SK-N-SH treated with all-trans-retinoic acid at 6 μM for 48 hours (cell line): ENCODE measurements at regions not wholly inside any gene's neighbourhood (a gene's known extent, or its start where the extent isn't known, plus 50 kb on each side); places are given as distances from the start of the nearest gene placed in this dataset.

ENCODE experiments used
- ATAC-seq: fragments of 200-7000 bp; cut with Tn5 transposase; 3 replicates; pipeline ENCODE4 v1.9.1; 2020; ENCODE audit warnings: mild to moderate bottlenecking, moderate library complexity
- ARNTL ChIP-seq: fragments of 450-650 bp; formaldehyde crosslinking; IDR thresholded peaks from 2 replicates; pipeline ENCODE4 v1.5.0; 2020; ENCODE audit warnings: low read depth, mild to moderate bottlenecking, moderate library complexity, borderline replicate concordance
- BACH2 ChIP-seq: fragments of 250-450 bp; sonication (Bioruptor Pico); IDR thresholded peaks from 2 replicates; pipeline ENCODE4 v1.9.0; 2021; ENCODE audit warnings: mild to moderate bottlenecking, borderline replicate concordance
- CSDC2 ChIP-seq: fragments of 250-450 bp; sonication (Bioruptor Pico); IDR thresholded peaks from 2 replicates; pipeline ENCODE4 v1.5.0; 2020; ENCODE audit warnings: mild to moderate bottlenecking, moderate library complexity
- ESRRG ChIP-seq: fragments of 250-450 bp; sonication (Bioruptor Pico); IDR thresholded peaks from 2 replicates; pipeline ENCODE4 v1.6.1; 2021; ENCODE audit warnings: mild to moderate bottlenecking
- GLIS3 ChIP-seq: fragments of 250-450 bp; sonication (Bioruptor Pico); IDR thresholded peaks from 2 replicates; pipeline ENCODE4 v1.5.0; 2020; ENCODE audit warnings: mild to moderate bottlenecking, moderate library complexity
- ISL1 ChIP-seq: fragments of 250-450 bp; sonication (Bioruptor Pico); IDR thresholded peaks from 2 replicates; pipeline ENCODE4 v2.1.2; 2022; ENCODE audit warnings: mild to moderate bottlenecking, moderate library complexity
- OSR1 ChIP-seq: fragments of 250-450 bp; sonication (Bioruptor Pico); IDR thresholded peaks from 2 replicates; pipeline ENCODE4 v1.8.0; 2022; ENCODE audit warnings: moderate library complexity, mild to moderate bottlenecking, inconsistent platforms
- PATZ1 ChIP-seq: fragments of 250-450 bp; sonication (Bioruptor Pico); IDR thresholded peaks from 2 replicates; pipeline ENCODE4 v1.8.0; 2020; ENCODE audit warnings: mild to moderate bottlenecking, moderate library complexity, borderline replicate concordance
- PPARA ChIP-seq: fragments of 250-450 bp; sonication (Bioruptor Pico); IDR thresholded peaks from 2 replicates; pipeline ENCODE4 v1.5.0; 2020; ENCODE audit warnings: mild to moderate bottlenecking, borderline replicate concordance
- RARB ChIP-seq: fragments of 250-450 bp; sonication (Bioruptor Pico); IDR thresholded peaks from 2 replicates; pipeline ENCODE4 v1.8.0; 2021; ENCODE audit warnings: mild to moderate bottlenecking, moderate library complexity
- SNAI2 ChIP-seq: fragments of 250-450 bp; sonication (Bioruptor Pico); IDR thresholded peaks from 2 replicates; pipeline ENCODE4 v1.5.0; 2020; ENCODE audit warnings: mild to moderate bottlenecking, moderate library complexity
- TCF4 ChIP-seq: fragments of 250-450 bp; sonication (Bioruptor Pico); IDR thresholded peaks from 2 replicates; pipeline ENCODE4 v1.8.0; 2021; ENCODE audit warnings: mild to moderate bottlenecking, moderate library complexity, borderline replicate concordance
- TOX ChIP-seq: fragments of 250-450 bp; sonication (Bioruptor Pico); IDR thresholded peaks from 2 replicates; pipeline ENCODE4 v1.8.0; 2021; ENCODE audit warnings: mild to moderate bottlenecking, moderate library complexity, borderline replicate concordance
- TSHZ2 ChIP-seq: fragments of 250-450 bp; sonication (Bioruptor Pico); IDR thresholded peaks from 2 replicates; pipeline ENCODE4 v1.5.0; 2020; ENCODE audit warnings: mild to moderate bottlenecking, moderate library complexity
- ZC3H10 ChIP-seq: fragments of 250-450 bp; sonication (Bioruptor Pico); IDR thresholded peaks from 2 replicates; pipeline ENCODE4 v1.5.1; 2021; ENCODE audit warnings: mild to moderate bottlenecking, moderate library complexity
- ZFP3 ChIP-seq: fragments of 250-450 bp; sonication (Bioruptor Pico); IDR thresholded peaks from 2 replicates; pipeline ENCODE4 v1.5.0; 2020; ENCODE audit warnings: mild to moderate bottlenecking, moderate library complexity
- ZFP30 ChIP-seq: fragments of 450-650 bp; formaldehyde crosslinking; IDR thresholded peaks from 2 replicates; pipeline ENCODE4 v1.5.0; 2022; ENCODE audit warnings: mild to moderate bottlenecking, moderate library complexity
- ZNF565 ChIP-seq: fragments of 450-650 bp; formaldehyde crosslinking; conservative IDR thresholded peaks from 2 replicates; pipeline ENCODE4 v1.5.0; 2020; ENCODE audit warnings: low read depth, mild to moderate bottlenecking, moderate library complexity
- ZNF70 ChIP-seq: fragments of 450-650 bp; formaldehyde crosslinking; IDR thresholded peaks from 2 replicates; pipeline ENCODE4 v1.5.0; 2020; ENCODE audit warnings: mild to moderate bottlenecking, moderate library complexity
- ZNF8 ChIP-seq: fragments of 450-650 bp; formaldehyde crosslinking; IDR thresholded peaks from 2 replicates; pipeline ENCODE4 v1.5.0; 2020; ENCODE audit warnings: mild to moderate bottlenecking, moderate library complexity
- TF ChIP-seq, protein P1 (sequence below): fragments of 250-450 bp; sonication (Bioruptor Pico); IDR thresholded peaks from 2 replicates; pipeline ENCODE4 v1.8.0; 2021; ENCODE audit warnings: low read depth, mild to moderate bottlenecking, moderate library complexity, borderline replicate concordance
- TF ChIP-seq, protein P2 (sequence below): fragments of 250-450 bp; sonication (Bioruptor Pico); IDR thresholded peaks from 2 replicates; pipeline ENCODE4 v1.5.1; 2021; ENCODE audit warnings: mild to moderate bottlenecking, moderate library complexity
- TF ChIP-seq, protein P3 (sequence below): fragments of 250-450 bp; sonication (Bioruptor Pico); IDR thresholded peaks from 2 replicates; pipeline ENCODE4 v1.5.1; 2020; ENCODE audit warnings: low read depth, mild to moderate bottlenecking, moderate library complexity

GRCh38 chr12:76201316-76201715, 116.8 kb upstream of the NAP1L1 start:
- no peak for TF ChIP-seq GLIS3 (CRISPR knock-in tag)
- no peak for TF ChIP-seq BACH2
- TF ChIP-seq, protein P1, sequence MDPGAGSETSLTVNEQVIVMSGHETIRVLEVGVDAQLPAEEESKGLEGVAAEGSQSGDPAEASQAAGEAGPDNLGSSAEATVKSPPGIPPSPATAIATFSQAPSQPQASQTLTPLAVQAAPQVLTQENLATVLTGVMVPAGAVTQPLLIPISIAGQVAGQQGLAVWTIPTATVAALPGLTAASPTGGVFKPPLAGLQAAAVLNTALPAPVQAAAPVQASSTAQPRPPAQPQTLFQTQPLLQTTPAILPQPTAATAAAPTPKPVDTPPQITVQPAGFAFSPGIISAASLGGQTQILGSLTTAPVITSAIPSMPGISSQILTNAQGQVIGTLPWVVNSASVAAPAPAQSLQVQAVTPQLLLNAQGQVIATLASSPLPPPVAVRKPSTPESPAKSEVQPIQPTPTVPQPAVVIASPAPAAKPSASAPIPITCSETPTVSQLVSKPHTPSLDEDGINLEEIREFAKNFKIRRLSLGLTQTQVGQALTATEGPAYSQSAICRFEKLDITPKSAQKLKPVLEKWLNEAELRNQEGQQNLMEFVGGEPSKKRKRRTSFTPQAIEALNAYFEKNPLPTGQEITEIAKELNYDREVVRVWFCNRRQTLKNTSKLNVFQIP: no peak
- no peak for TF ChIP-seq ARNTL
- TF ChIP-seq, protein P2, sequence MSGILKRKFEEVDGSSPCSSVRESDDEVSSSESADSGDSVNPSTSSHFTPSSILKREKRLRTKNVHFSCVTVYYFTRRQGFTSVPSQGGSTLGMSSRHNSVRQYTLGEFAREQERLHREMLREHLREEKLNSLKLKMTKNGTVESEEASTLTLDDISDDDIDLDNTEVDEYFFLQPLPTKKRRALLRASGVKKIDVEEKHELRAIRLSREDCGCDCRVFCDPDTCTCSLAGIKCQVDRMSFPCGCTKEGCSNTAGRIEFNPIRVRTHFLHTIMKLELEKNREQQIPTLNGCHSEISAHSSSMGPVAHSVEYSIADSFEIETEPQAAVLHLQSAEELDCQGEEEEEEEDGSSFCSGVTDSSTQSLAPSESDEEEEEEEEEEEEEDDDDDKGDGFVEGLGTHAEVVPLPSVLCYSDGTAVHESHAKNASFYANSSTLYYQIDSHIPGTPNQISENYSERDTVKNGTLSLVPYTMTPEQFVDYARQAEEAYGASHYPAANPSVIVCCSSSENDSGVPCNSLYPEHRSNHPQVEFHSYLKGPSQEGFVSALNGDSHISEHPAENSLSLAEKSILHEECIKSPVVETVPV: no peak
- no peak for TF ChIP-seq TCF4 (CRISPR knock-in tag)
- TF ChIP-seq, protein P3, sequence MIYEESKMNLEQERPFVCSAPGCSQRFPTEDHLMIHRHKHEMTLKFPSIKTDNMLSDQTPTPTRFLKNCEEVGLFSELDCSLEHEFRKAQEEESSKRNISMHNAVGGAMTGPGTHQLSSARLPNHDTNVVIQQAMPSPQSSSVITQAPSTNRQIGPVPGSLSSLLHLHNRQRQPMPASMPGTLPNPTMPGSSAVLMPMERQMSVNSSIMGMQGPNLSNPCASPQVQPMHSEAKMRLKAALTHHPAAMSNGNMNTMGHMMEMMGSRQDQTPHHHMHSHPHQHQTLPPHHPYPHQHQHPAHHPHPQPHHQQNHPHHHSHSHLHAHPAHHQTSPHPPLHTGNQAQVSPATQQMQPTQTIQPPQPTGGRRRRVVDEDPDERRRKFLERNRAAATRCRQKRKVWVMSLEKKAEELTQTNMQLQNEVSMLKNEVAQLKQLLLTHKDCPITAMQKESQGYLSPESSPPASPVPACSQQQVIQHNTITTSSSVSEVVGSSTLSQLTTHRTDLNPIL (CRISPR knock-in tag): no peak
- no peak for TF ChIP-seq ZNF565
- TF ChIP-seq ISL1 (CRISPR knock-in tag): no peak
- no peak for TF ChIP-seq ZNF70 (CRISPR knock-in tag)
- no peak for TF ChIP-seq ZFP3 (CRISPR knock-in tag)
- no peak for TF ChIP-seq TOX
- no peak for TF ChIP-seq ESRRG (CRISPR knock-in tag)
- TF ChIP-seq TSHZ2 (CRISPR knock-in tag): no peak
- TF ChIP-seq PATZ1: no peak
- TF ChIP-seq RARB (CRISPR knock-in tag): no peak
- no peak for ATAC-seq

GRCh38 chr12:76199808-76200207, 115.3 kb upstream of the NAP1L1 start:
- no peak for TF ChIP-seq OSR1 (CRISPR knock-in tag)
- no peak for TF ChIP-seq ZFP30 (CRISPR knock-in tag)
- no peak for TF ChIP-seq ARNTL
- TF ChIP-seq PPARA (CRISPR knock-in tag): no peak
- TF ChIP-seq, protein P3 (CRISPR knock-in tag): no peak
- TF ChIP-seq ISL1 (CRISPR knock-in tag): no peak
- TF ChIP-seq CSDC2: no peak
- TF ChIP-seq BACH2: no peak
- TF ChIP-seq ZC3H10: no peak
- no peak for TF ChIP-seq RARB (CRISPR knock-in tag)
- TF ChIP-seq GLIS3 (CRISPR knock-in tag): no peak
- TF ChIP-seq SNAI2 (CRISPR knock-in tag): no peak
- TF ChIP-seq TOX: no peak
- no peak for TF ChIP-seq ZNF8 (CRISPR knock-in tag)
- no peak for TF ChIP-seq ZNF565
- TF ChIP-seq TCF4 (CRISPR knock-in tag): no peak
- no peak for TF ChIP-seq TSHZ2 (CRISPR knock-in tag)
- TF ChIP-seq, protein P1: no peak
- no peak for ATAC-seq
